ENCODE measurements at regions not wholly inside any gene's neighbourhood (a gene's known extent, or its start where the extent isn't known, plus 50 kb on each side); places are given as distances from the start of the nearest gene placed in this dataset.

DNA sequence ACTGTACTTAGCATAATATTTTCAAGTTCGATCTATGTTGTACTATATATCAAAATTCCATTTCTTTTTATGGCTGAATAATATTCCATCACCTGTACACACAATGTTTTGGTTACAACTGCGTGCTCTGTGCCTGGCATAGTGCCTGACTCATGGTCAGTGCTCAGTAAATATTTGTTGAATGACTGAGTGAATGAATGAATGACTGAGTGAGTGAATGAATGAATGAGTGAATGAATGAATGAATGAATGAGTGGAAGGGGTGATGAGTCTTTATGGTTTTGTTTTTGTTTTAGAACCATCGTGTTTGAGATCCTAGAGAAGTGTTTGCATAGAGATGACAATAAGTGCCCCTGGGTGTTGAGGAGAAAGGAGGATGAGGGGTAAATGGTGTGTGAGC, 155.3 kb downstream of the MRM1 start:
- DNase-seq (ENCODE audit: low read depth in 2 of 2): no peak

DNA sequence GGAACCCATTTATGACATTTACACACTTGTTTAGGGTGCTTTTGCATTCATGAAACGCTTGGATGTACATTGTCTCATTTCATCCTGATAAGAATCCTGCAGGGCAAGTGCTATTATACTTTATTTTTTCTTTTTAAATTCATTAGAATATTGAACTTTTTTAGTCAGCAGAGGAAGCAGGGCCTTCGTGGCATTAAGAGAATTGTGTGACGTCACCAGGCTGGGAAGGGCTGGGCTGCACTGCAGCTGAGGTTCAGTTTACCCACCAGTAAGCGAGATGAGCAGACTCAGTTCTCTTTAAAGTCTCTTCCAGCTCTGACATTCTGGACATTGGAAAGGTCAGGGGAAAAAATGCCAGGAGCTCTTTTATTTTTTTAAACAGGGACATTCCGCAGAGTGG, 159.0 kb downstream of the MRM1 start:
- DNase-seq (ENCODE audit: low read depth in 2 of 2): no peak

DNA sequence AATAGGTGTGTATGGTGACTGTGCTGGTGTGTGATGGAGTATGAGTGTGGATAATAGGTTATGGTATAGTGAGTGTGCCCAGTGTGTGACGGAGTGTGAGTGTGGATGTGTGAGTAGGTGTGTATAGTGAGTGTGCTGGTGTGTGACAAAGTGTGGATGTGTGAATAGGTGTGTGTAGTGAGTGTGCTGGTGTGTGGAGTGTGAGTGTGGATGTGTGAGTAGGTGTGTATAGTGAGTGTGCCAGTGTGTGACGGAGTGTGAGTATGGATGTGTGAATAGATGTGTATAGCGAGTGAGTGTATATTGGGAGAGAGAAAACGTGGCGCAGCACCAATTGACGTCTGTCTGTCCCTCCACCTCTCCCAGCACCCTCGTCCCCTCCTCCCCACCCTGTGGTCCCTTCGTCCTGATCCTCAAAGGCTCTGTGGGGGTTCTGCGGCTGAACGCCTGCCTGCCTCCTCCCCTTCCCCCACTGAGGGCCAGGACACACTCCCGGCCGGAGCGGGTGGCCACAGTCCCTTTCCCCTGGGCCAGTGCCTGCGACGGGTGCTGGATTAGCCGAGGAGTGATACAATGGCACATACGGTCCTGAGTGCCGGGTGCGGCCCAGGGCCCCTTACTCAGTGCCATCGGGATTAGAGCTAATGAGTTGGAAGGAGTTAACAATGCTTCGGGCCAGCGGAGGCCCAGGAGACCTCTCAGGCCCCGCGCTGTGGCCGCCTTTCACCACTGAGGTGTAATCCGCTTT, 160.0 kb downstream of the MRM1 start:
- DNase-seq (ENCODE audit: low read depth in 2 of 2): no peak

DNA sequence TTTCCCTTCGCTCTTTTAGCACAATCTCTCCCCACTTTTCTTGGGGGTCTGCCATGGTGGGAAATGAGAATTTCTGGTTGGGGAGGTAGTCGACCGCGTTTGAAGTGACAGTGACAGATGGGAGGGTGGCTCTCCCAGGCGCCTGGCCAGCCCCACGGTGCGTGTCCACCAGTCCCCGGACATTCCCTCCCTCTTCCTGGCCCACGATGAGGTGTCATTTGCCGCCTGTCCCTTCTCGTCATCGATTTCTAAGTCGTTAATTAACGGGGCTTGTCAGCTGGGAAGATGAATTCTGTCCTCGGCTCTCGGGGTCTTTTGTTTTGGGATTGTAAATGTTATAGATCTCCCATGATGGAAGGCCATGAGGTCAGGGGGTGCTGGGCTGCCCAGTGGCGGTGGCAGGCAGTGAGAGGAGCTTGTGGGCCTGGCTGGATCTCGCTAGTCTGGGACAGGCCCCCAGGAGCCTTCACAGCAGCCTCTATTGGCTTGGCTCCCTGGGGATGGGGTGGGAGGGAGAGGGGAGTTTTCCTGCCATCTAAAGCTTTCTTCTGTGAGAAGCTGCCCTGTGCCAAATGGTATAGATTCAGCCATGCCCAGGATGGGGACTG, 164.2 kb downstream of the MRM1 start:
- no peak for DNase-seq (ENCODE audit: low read depth in 2 of 2)

DNA sequence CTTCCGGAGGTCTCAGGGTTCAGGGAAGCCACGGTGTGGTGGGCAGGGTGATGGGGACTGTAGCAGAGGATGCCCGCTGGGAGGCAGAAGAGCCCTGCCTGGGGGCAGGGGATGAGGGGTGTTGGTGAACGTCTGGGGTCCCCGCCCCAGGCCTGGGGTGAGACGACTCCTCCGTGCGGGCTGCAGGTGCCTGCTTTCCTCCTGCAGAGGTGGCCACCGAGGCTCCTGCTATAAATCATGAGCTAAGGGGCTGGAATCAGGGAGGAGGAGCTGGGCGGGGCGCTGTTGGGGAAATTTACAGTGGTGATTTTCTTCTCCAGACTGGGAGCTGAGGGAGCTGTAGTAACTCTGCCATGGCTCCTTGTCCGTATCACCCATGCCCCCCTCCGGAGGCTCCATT, 167.0 kb downstream of the MRM1 start:
- DNase-seq (ENCODE audit: low read depth in 2 of 2): no peak

DNA sequence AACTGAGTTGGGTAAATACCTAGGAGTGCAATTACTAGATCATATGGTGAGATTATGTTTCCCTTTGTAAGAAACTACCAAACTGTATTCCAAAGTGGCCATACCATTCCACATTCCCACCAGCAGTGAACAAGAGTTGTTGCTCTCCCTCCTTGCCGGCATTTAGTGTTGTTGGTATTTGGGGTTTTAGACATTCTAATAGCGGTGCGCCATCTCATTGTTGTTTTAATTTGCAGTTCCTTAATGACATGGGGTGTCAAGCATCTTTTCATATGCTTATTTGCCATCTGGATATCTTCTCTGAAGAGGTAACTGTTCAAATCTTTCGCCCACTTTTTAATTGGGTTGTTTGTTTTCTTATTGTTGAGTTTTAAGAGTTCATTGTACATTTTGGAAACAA, 164.2 kb upstream of the LHX1 start:
- DNase-seq (ENCODE audit: low read depth in 2 of 2): no peak

DNA sequence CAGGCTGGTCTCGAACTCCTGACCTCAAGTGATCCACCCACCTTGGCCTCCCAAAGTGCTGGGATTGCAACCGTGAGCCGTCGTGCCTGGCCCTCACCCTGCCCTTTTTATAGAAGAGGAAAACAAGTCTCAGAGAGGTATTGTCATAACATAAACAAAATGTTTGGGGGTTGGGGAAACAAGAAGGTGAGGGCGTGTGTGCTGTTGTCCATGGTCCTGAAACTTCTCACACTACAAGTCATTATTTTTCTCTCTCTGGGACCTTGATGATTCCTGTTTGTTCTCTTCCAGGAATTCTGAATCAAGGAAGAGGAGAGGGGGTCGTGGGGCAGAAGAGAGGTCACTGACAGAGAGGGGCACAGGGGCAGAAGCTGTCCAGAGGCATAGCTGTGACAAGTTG, 160.2 kb upstream of the LHX1 start:
- no peak for DNase-seq (ENCODE audit: low read depth in 2 of 2)

DNA sequence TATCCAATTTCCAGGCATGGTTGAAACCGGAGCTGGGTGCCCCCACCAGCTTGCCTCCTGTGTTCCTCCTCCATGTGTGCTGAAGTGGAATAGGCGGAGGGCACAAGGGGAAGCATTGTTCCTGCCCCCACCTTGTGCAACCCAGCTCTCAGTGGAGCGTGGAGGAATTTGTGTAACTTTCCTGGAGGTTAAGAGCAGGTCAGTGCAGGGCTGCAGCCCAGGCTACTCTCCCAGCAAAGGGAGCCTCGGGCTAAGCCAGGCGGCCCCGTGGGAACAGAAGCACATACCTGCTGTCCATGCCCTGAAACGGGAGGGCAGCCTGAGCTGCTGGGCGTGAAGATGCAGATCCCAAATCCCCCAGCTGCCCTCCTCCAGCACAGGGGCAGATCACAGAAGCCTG, 158.8 kb upstream of the LHX1 start:
- no peak for DNase-seq (ENCODE audit: low read depth in 2 of 2)

DNA sequence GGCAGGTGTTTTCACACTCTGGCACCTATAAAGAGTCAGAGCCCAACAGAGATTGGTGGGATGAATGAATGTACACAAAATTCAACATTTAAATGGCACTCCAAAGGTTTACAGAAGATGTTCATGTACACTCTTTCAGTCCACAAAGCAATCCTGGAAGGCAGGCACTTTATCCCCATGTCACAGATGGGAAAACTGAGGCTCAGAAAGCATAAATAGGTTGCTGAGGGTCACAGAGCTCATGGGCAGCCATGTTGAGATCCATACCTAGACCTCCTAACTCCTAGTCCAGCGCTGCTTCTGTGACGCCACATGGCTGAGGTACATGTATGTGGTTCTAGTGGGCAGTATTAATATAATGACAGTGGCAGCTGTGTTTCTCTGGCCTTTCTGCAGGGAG, 157.7 kb upstream of the LHX1 start:
- no peak for DNase-seq (ENCODE audit: low read depth in 2 of 2)

DNA sequence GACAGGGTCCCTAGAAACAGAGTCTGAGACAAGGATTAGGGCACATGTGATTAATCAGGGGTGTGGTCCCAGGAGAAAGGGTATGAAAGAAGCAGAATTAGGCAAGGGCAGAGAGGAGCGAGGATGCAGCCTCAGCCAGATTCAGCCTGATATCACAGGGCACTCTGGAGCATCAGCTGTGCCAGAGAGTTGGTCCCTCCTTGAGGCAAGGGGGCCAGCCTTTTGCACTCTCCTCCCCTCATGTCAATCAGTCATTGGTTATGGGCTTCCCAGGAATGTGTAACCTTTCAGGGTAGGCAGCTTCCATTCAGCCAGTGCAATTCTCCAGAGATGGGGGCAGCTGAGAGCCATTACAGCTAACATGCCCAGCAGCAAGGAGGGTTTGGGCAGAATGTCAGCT, 152.6 kb upstream of the LHX1 start:
- DNase-seq (ENCODE audit: low read depth in 2 of 2): no peak

DNA sequence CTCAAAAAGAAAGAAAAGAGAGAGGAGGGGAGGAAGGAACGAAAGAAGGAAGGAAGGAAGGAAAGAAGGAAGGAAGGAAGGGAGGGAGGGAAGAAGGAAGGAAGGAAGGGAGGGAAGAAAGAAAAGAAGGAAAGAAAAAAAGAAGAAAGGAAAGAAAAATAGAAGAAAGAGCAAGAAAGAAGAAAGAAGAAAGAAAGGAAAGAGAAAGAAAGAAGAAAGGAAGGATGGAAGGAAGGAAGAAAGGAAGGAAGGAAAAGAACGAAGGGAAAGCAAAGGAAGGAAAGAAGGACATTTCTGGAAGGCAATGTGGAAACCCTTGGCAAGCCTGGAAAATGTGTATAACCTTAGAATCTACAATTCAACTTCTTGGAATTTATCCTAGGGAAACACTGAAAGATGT, 150.4 kb upstream of the LHX1 start:
- no peak for DNase-seq (ENCODE audit: low read depth in 2 of 2)

DNA sequence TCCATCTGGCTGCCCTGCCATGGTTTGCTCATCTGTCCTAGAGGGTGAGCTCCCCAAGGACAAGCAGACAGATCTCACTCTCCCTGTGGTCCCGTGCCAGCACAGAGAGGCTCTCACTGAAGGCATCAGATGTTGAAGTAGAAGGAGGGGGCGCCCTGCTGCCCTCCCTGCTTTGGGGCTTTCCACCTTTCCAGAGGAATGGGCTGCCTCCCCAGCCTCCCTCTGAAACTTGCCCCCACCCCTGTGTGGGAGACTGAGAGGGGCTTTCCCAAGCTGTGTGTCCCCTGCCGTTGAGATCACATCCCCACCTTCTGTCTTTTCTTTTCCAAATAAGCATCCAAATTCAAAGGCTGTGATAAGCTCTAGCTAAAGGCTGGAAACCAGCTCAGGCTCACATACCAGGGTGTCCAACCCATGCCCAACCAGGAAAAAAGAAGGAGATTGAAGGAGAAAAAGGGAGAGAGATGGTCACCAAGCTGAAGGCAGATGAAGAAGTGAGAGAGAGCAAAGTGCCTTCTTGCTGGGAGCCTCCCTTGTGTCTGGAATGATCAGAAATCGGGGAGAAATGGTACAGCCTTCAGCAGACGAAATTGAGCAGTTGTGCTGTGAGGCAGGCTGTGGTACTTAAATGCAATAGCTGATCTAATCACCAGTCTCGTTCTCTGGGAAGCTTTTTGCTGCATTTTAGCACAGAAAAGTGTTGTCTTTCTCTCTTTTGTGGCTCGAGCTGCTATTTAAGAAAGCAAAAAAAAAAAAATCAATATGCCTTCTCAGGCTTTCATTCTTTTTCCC, 145.9 kb upstream of the LHX1 start:
- DNase-seq (ENCODE audit: low read depth in 2 of 2): no peak

DNA sequence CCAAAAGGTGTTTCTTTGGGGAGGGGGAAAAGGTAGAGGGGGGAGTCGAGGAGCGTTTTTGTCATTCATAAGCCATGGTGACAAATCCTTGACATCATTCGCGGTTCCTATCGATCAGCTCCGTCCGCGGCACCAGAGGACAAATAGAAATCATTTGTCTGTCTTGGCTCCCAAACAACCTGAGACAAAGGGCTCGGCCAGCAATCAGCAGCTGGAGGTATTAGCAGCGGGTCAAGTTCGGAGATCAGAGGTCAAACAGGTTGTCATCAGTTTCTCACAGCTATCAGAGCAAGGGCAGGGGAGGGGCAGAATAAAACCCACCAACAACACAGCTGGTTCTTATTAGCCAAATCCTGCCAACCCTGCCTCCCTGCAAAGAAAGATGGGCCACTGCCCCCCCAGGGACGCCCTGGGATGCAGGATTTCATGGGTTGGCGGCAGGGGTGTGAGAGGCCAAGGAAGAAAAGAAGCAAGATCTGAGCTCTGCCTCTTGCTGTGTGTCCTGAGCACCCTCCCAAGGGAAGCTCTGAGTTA, 145.3 kb upstream of the LHX1 start:
- no peak for DNase-seq (ENCODE audit: low read depth in 2 of 2)

DNA sequence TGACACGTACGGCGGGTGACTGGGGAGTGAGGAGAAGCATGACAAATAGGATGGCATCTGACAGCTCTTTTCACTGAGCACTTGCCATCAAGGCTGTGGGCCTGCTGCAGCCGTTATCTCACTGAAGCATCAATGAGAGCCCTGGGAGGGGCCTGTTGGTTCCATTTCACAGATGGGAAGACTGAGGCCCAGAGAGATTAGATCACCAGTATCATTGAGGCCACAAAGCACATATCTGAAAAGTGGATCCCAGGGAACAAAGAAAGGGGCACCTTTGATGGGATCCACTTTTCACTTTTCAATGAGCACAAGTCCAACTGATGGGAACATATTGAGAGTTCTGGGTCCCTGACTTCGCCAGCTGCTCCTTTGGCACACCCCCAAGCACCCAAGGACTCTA, 144.4 kb upstream of the LHX1 start:
- no peak for DNase-seq (ENCODE audit: low read depth in 2 of 2)

DNA sequence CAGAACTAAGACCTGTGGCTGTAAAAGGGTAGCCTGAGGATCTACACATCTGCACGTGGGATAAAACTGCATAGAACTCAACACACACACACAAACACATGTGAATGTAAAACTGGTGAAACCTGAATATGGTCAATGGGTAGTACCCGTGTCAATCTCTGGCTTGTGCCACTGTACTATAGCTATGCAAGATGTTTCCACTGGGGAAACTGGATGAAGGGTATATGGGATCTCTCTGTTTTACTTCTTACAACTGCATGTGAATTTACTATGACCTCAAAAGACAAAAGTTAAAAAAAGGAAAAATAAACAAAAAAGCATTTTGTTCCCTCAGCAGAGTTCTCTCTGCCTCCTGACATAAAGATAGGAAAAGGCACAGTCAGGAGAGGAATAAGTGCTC, 143.3 kb upstream of the LHX1 start:
- DNase-seq (ENCODE audit: low read depth in 2 of 2): no peak

DNA sequence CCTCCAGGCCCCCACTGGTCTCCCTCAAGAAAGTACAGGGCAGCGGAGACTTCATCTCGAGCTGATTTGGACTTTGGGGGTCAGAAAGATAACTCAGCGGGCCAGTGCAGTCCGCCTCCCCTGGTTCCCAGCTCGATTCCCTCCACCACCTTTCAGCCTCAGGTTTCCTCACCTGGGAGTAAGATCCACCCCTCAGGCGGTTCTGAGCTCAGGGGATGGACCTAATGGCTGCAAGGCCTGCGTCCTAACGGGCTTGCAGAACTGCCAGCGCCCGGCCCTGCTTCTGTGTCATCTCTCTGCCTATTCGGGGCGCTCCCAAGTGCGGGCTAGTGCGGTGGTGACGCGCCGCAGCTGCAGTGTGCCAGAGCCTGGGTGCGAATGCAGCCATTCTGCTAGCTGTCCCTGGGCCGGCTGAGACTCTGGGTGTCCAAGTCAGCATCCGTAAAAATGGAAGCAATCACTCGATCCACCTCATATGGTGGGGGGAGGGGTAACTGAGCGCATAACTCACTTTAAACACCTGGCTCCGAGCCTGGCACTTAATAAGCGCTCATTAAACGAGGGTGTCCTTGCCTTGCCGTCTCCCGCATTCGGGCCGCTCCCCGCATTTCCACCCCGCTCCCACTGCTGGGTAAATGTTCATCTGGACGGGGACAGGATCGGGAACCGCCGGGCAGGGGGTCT, 129.6 kb upstream of the LHX1 start:
- DNase-seq (ENCODE audit: low read depth in 2 of 2): no peak

DNA sequence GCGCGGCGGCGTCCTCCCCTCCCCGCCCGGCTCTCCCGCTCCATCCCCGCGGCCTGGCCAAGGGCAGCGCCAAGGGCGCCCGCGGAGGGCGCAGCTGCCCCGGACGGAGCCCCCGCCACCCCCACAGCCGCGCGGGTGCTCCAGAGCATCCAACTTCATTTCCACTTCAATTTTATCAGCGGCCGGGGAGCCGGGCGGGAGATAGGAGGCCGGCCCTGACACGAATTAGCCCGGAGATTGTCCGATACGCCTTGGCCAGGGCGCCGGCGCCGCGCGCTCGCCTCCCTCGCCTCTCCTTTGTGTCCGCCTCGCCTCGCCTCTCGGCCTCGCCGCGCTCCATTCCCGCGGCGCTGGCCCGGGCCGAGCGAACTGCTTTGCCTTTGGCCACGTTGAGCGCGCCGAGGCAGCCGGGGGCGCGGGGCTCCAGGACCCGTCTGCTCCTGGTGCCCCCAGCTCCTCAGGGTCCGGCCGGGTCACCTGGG, 129.1 kb upstream of the LHX1 start:
- no peak for DNase-seq (ENCODE audit: low read depth in 2 of 2)

DNA sequence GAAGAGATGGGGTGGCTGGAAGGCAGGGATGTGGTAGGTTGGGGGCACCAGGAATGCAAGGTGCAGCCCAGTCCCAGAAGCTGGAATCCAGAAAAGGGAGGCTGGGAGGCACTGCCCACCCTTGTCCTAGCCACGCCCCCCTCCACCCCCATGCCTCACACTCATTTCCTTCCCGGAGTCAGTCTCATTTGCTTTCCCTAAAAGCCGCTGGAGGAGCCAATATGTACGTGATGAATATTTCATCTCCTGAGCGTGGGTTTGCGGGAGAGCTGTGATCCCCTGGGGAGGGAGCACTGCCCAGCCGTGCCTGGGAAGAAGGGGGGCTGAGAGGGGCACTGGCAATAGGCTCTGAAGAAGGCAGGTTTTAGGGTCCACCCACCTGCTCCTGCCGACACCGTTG, 124.5 kb upstream of the LHX1 start:
- DNase-seq (ENCODE audit: low read depth in 2 of 2): no peak

DNA sequence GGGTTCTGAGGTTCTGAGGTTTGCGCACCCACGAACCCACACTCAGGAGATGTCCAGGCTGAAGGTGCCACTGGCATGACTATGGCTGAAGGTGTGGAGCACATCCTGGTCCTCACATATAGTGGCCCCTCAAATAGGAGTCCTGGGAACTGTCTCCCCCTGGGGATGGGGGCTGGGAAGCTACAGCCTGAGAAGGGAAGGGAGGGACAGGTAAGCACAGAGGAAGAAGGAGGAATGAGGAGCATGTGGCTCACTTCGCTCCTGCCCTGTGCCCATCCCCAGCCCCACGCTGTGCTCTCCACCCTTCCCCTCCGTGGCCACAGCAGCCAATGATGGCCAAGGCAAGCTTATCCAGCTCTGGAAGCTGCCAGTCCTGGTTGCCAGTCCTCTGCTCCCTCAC, 123.9 kb upstream of the LHX1 start:
- DNase-seq (ENCODE audit: low read depth in 2 of 2): no peak

DNA sequence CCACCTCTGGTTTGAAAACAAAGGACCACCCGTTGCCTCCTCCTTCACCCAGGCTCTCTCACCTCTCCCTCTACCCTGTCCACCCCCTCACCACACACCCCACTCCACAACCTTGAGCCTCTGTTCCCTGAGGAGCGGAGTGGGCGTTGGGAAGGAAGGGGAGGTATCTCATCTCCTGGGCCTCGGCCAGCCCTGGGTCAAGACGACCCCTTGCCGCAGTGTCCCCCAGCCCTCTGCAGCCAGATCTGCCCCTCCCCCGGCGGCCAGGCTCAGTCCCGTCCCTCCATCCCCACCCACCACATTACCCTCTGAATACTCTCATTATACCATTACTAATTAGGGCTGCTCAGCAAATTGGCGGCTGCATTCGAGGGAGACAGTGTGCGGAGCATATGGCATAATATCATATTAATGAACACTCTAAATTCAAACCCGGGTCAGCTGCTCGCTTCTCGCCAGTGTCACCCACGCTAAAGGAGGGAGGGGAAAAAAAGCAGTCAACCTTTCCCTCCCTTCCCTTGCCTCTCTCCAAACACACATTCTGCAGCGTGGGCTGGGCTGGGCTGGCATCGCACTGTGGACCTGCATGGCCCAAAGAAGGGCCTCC, 123.2 kb upstream of the LHX1 start:
- DNase-seq (ENCODE audit: low read depth in 2 of 2): no peak

DNA sequence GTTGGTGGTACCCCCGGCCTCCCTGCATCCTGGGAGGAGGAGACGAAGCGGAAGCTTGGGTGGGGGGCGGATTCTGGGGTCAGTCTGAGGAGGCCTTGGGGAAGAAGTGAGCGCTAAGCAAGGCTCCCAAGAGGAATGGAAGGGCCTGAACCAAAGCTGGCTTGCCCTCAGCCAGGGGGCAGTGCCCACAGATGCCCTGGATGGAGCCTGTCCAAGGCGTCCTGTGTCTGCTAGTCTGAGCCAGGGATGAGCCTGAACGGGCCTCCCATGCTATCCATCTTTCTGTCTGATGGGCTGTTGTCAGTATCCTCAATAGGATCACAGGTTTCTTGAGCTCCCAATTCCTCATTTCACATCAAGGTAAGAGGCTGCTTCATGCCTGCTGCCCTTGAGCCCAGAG, 122.3 kb upstream of the LHX1 start:
- DNase-seq (ENCODE audit: low read depth in 2 of 2): no peak

All from stimulated activated CD8-positive, alpha-beta memory T cell treated with anti-CD3 and anti-CD28 coated beads, Interleukin-7, amount 100 ng/mL, for 4 hours (primary cell).